IMR-90 (cell line): ENCODE measurements at regions not wholly inside any gene's neighbourhood (a gene's known extent, or its start where the extent isn't known, plus 50 kb on each side); places are given as distances from the start of the nearest gene placed in this dataset.

Experiments used
- CEBPB ChIP-seq: IDR thresholded peaks from 2 replicates; pipeline ENCODE4 v1.6.1; 2012; ENCODE audit warnings: low read depth, low read length, improper control_type of control experiment
- FOS ChIP-seq: fragments of 150-350 bp; IDR thresholded peaks from 2 replicates; pipeline ENCODE4 v1.6.1; 2016; ENCODE audit warnings: low read depth, low read length
- MAFK ChIP-seq: IDR thresholded peaks from 2 replicates; pipeline ENCODE4 v1.6.1; 2012; ENCODE audit warnings: low read depth, low read length, improper control_type of control experiment
- MXI1 ChIP-seq: IDR thresholded peaks from 2 replicates; pipeline ENCODE4 v1.6.1; 2012; ENCODE audit warnings: low read depth, mild to moderate bottlenecking, low read length, moderate library complexity, borderline replicate concordance
- NFE2L2 ChIP-seq: fragments of 150-350 bp; IDR thresholded peaks from 2 replicates; pipeline ENCODE4 v1.6.1; 2016; ENCODE audit warnings: low read depth, mild to moderate bottlenecking, low read length
- POLR2A ChIP-seq: IDR thresholded peaks from 2 replicates; pipeline ENCODE4 v1.6.1; 2012; ENCODE audit warnings: mild to moderate bottlenecking, low read depth, low read length
- RAD21 ChIP-seq: IDR thresholded peaks from 2 replicates; pipeline ENCODE4 v1.6.1; 2012; ENCODE audit warnings: low read length, improper control_type of control experiment
- TF ChIP-seq, protein P1 (sequence below): conservative IDR thresholded peaks from 2 replicates; pipeline ENCODE4 v1.5.1; 2012; ENCODE audit warnings: mild to moderate bottlenecking, low read depth, low read length, improper control_type of control experiment
- TF ChIP-seq, protein P2 (sequence below): fragments of 150-350 bp; IDR thresholded peaks from 2 replicates; pipeline ENCODE4 v1.6.1; 2016; ENCODE audit warnings: low read depth, mild to moderate bottlenecking, low read length, moderate library complexity, borderline replicate concordance
- TF ChIP-seq, protein P3 (sequence below): fragments of 150-350 bp; IDR thresholded peaks from 2 replicates; pipeline ENCODE4 v1.6.1; 2017; ENCODE audit warnings: mild to moderate bottlenecking, antibody characterized with exemption, low read length, low read depth

DNA sequence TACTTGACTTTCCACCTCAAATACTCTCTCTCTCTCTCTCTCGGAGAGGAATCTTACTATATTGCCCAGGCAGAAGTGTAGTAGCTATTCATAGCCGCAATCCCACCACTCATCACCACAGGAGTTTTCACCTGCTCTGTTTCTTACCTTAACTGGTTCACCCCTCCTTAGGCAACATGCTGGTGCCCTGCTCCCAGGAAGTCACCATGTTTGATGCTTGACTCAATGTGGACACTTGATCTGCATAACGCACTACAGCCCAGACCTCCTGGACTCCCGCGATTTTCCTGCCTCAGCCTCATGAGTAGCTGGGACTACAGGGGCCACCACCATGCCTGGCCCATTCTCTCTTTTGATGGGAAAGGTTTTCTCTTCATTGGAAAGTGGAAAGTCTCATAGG is 271.8 kb downstream of the FBXW7 start:
- TF ChIP-seq FOS (no peak), NFE2L2 (no peak), POLR2A (no peak), CEBPB (no peak), MXI1 (no peak), MAFK (no peak), RAD21 (no peak)
- TF ChIP-seq, protein P1, sequence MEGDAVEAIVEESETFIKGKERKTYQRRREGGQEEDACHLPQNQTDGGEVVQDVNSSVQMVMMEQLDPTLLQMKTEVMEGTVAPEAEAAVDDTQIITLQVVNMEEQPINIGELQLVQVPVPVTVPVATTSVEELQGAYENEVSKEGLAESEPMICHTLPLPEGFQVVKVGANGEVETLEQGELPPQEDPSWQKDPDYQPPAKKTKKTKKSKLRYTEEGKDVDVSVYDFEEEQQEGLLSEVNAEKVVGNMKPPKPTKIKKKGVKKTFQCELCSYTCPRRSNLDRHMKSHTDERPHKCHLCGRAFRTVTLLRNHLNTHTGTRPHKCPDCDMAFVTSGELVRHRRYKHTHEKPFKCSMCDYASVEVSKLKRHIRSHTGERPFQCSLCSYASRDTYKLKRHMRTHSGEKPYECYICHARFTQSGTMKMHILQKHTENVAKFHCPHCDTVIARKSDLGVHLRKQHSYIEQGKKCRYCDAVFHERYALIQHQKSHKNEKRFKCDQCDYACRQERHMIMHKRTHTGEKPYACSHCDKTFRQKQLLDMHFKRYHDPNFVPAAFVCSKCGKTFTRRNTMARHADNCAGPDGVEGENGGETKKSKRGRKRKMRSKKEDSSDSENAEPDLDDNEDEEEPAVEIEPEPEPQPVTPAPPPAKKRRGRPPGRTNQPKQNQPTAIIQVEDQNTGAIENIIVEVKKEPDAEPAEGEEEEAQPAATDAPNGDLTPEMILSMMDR, result no peak
- TF ChIP-seq, protein P2, sequence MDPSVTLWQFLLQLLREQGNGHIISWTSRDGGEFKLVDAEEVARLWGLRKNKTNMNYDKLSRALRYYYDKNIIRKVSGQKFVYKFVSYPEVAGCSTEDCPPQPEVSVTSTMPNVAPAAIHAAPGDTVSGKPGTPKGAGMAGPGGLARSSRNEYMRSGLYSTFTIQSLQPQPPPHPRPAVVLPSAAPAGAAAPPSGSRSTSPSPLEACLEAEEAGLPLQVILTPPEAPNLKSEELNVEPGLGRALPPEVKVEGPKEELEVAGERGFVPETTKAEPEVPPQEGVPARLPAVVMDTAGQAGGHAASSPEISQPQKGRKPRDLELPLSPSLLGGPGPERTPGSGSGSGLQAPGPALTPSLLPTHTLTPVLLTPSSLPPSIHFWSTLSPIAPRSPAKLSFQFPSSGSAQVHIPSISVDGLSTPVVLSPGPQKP, result no peak
- TF ChIP-seq, protein P3, sequence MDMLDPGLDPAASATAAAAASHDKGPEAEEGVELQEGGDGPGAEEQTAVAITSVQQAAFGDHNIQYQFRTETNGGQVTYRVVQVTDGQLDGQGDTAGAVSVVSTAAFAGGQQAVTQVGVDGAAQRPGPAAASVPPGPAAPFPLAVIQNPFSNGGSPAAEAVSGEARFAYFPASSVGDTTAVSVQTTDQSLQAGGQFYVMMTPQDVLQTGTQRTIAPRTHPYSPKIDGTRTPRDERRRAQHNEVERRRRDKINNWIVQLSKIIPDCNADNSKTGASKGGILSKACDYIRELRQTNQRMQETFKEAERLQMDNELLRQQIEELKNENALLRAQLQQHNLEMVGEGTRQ, result no peak
